C1 segment of cervical spinal cord (tissue), 14 donors: ENCODE measurements at regions not wholly inside any gene's neighbourhood (a gene's known extent, or its start where the extent isn't known, plus 50 kb on each side); places are given as distances from the start of the nearest gene placed in this dataset.
"Not testable (repeated sequence)": the region's sequence is repeated elsewhere in the genome, so short reads cannot be mapped to it uniquely, and the experiment has no call there.

Experiments used
- DNase-seq, 14 donors: peaks; one replicate each; lab custom pipeline; 2025; lab: John Stamatoyannopoulos, UW

DNA sequence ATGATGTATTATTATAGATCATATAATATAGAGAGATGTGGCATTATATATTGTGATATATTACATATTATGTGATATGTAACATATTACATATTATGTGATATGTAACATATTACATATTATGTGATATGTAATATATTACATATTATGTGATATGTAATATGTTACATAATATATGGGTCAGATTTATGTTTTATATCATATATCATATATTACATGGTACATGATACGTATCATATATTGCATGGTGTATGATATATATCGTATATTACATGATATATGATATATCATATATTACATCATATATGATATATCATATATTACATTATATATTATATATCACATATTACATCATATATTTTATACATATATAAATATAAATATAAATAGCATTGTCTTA, 164.1 kb upstream of the NEBL start:
- no peak for DNase-seq

- no peak for DNase-seq
These were observed 163.5 kb upstream of the NEBL start for GRCh38 chr10:21060626-21061025.

GRCh38 chr10:21057989-21058388, 160.9 kb upstream of the NEBL start:
- DNase-seq = no peak

GRCh38 chr10:21057436-21057835, 160.3 kb upstream of the NEBL start:
- no peak for DNase-seq

DNA sequence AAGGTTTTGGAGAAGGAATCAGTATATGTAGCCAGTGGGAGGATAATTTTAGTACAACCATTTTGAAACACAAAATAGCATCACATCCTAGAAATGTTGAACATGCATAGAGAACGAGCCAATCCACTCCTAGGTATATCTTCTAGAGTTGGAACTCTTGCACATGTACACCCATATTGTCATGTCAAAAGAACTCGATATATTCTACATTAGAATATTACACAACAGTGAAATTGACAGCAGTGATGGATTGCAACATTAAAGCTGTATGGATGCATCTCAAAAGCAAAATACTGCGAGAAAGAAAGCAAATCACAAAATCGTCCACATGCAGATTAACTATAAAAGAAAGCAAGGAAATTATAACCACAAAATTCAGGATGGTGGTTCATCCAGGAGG, 159.3 kb upstream of the NEBL start:
- DNase-seq = no peak

GRCh38 chr10:21055339-21056135, 158.4 kb upstream of the NEBL start:
- DNase-seq = no peak

- no peak for DNase-seq
These were observed 157.0 kb upstream of the NEBL start for GRCh38 chr10:21053953-21054690.

DNA sequence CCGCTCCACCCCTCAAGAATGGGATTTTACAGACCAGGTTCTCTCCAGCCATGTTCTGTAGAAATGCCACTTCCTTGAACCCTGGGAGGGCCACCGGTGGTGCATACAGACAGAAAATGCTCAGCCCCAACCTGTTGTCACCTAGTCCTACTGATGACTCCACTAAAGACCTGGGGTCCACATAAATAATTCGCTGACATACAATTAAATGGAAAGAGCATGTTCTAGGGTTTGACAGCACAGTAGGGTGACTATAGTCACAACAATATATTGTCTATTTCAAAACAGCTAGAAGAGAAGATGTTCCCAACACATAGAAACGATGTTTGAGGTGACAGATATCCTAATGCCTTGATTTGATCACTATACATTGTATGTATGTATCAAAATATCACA, 155.6 kb upstream of the NEBL start:
- no peak for DNase-seq

GRCh38 chr10:21052072-21052708, 155.1 kb upstream of the NEBL start:
- no peak for DNase-seq

DNA sequence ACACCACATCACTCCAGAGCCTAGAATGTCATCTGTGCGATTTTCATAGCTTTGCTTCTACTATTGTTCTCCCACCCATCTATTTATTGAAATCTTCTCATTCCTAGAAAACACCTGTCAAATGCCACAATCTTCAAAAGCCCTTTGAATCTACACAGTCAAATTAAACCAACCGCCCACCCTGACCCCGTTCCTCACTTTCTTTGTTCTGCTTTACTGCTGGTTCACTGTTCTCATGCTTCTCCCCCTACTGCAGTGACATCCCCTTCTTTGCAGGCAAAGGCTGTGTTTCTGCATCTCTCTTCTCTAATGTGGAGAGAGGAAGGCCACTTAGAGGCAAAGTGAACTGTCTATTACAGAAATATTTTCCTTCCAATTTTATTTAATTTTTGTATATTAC, 152.4 kb upstream of the NEBL start:
- DNase-seq = no peak

- DNase-seq = no peak
These were observed 151.0 kb upstream of the NEBL start for GRCh38 chr10:21048068-21048467.

DNA sequence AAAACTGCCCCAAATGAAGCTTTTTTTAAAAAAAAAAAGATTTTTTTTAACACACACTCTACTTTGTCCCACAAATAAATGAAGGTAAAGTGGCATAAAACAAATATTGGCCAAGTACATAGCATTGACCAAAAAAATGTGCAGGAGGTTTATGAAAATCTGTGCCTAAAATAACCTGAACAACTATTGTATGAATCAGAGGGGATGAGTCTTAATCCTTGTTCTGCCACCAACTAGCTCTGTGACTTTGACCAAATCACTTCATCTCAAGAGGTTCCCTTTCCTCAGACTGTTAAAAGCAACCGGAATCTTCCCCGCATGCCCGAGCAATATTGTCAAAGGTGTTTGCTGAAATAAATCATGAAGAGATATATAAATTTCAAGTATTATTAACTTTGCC, 150.4 kb upstream of the NEBL start:
- no peak for DNase-seq

GRCh38 chr10:21047096-21047495, 150.0 kb upstream of the NEBL start:
- DNase-seq = no peak

GRCh38 chr10:21043044-21043443, 145.9 kb upstream of the NEBL start:
- DNase-seq = no peak

- no peak for DNase-seq
These were observed 145.4 kb upstream of the NEBL start for GRCh38 chr10:21042536-21042935.

DNA sequence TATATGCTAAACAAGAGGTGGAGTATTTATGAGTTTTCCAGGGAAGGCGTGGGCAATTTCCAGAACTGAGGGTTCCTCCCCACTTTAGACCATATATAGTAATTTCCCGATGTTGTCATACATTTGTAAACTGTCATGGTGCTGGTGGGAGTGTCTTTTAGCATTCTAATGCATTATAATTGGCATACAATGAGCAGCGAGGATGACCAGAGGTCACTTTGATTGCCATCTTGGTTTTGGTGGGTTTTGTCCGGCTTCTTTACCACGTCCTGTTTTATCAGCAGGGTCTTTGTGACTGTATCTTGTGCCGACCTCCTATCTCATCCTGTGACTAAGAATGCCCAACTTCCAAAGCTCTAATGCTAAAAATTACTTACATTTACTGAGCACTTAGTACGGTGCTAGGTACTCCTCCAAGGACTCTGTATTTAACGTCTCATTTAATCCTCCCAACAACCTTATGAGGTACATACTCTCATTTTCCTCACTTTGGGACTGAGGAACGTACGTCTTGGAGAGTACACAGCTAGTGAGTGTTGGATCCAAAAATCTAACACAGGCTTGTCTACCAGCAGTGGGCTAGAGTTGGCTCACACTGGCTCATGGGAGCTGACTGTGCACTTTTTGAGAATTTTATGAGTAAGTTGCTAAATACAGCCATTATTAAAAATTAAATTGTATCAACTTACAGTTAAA, 144.8 kb upstream of the NEBL start:
- no peak for DNase-seq

- no peak for DNase-seq
These were observed 142.6 kb upstream of the NEBL start for GRCh38 chr10:21039721-21040120.

- DNase-seq = no peak
These were observed 139.6 kb upstream of the NEBL start for GRCh38 chr10:21036757-21037156.

- not testable (repeated sequence) for DNase-seq
These were observed 137.7 kb upstream of the NEBL start for GRCh38 chr10:21034770-21035169.

GRCh38 chr10:21034241-21034640, 137.1 kb upstream of the NEBL start:
- no peak for DNase-seq

DNA sequence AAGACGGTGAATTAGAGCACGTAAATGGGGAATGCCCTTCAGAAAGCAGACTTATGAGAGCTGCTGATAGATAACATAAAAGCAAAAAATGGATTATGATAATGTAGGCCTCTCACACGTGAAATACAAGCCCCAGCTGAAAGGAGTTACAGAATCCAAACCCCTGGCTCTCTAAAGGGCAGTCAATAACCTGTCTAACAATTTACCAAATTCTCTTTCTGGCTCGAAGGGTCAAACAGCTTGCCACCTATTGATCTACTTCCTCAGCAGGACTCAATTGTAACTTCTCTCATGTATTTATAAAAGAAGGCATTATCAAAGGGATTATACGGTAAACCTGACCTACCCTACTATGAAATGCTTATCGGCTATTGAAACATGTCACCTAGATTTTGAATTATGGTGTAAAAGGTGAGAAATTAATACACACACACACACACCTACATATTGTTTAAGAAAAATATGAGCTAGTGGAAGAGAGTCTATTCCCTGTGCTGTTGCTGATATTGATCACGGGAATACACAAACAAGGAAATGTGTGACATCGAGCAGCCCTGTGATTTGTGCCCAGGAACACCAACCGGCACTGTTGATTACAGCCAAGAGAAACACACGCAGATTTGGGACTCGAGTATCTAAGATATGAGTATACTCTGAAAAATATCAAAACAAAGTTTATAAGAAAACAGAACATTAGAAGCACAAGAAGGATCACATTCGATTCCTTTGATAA, 135.6 kb upstream of the NEBL start:
- no peak for DNase-seq
